HAP-1 (cell line): ENCODE measurements at regions not wholly inside any gene's neighbourhood (a gene's known extent, or its start where the extent isn't known, plus 50 kb on each side); places are given as distances from the start of the nearest gene placed in this dataset.

Experiments used
- DNase-seq, 2 experiments: peaks; one replicate each; pipeline ENCODE4 v3.0.0-alpha.2; 2016 to 2020; ENCODE audit warnings: low spot score in 2 of 2
- H3K27me3 ChIP-seq: fragments of 250-450 bp; sonication (Bioruptor Pico); 2 replicates; pipeline ENCODE4 v1.5.1; 2020; ENCODE audit warnings: low read depth, mild to moderate bottlenecking, moderate library complexity
- H3K36me3 ChIP-seq: fragments of 250-450 bp; sonication (Bioruptor Pico); replicated peaks from 2 replicates; pipeline ENCODE4 v1.5.1; 2020; ENCODE audit warnings: mild to moderate bottlenecking
- H3K4me1 ChIP-seq: fragments of 250-450 bp; sonication (Bioruptor Pico); 2 replicates; pipeline ENCODE4 v1.5.1; 2020; ENCODE audit warnings: mild to moderate bottlenecking
- H3K4me3 ChIP-seq: fragments of 250-450 bp; sonication (Bioruptor Pico); 2 replicates; pipeline ENCODE4 v1.5.1; 2020; ENCODE audit warnings: mild to moderate bottlenecking, moderate library complexity
- H3K9me3 ChIP-seq: fragments of 250-450 bp; sonication (Bioruptor Pico); 2 replicates; pipeline ENCODE4 v1.5.1; 2020; ENCODE audit warnings: mild to moderate bottlenecking, moderate library complexity
- in situ Hi-C: fragments of 300-500 bp; cut with MboI; formaldehyde crosslinking; loops from 3 replicates; pipeline ENCODE4 v1.14.3; 2020; ENCODE audit warnings: low sequenced_read_pairs, inconsistent platforms, mixed read lengths

GRCh38 chr6:67336014-67336413, 1299.1 kb upstream of the ADGRB3 start:
- Histone ChIP-seq H3K36me3 (no peaks in the 10 kb centered on the region), H3K9me3 (no peaks in the 10 kb centered on the region), H3K4me3 (no peak overlapping the region), H3K27me3 (no peaks in the 10 kb centered on the region), H3K4me1 (no peaks in the 10 kb centered on the region)
- in situ Hi-C loops = no loop called here
- no peak for DNase-seq

- in situ Hi-C loops = no loop called here
- no peaks in the 10 kb centered on the region for H3K9me3 ChIP-seq
- H3K36me3 ChIP-seq = no peaks in the 10 kb centered on the region
- no peaks in the 10 kb centered on the region for H3K4me1 ChIP-seq
- H3K27me3 ChIP-seq = no peaks in the 10 kb centered on the region
- no peak for DNase-seq
- H3K4me3 ChIP-seq = no peak overlapping the region
Observed at GRCh38 chr6:67331304-67331703, 1303.8 kb upstream of the ADGRB3 start.

- Histone ChIP-seq H3K4me3 (no peak overlapping the region), H3K4me1 (no peaks in the 10 kb centered on the region), H3K36me3 (no peaks in the 10 kb centered on the region), H3K27me3 (no peaks in the 10 kb centered on the region), H3K9me3 (no peaks in the 10 kb centered on the region)
- in situ Hi-C loops = no loop called here
- no peak for DNase-seq
Observed at GRCh38 chr6:67328269-67328668, 1306.8 kb upstream of the ADGRB3 start.

GRCh38 chr6:67300430-67301040, 1334.5 kb upstream of the ADGRB3 start:
- H3K36me3 ChIP-seq = no peaks in the 10 kb centered on the region
- no peak for DNase-seq
- in situ Hi-C loops = no loop called here
- no peaks in the 10 kb centered on the region for H3K4me1 ChIP-seq
- no peak overlapping the region for H3K4me3 ChIP-seq
- no peaks in the 10 kb centered on the region for H3K27me3 ChIP-seq
- H3K9me3 ChIP-seq = no peaks in the 10 kb centered on the region

DNA sequence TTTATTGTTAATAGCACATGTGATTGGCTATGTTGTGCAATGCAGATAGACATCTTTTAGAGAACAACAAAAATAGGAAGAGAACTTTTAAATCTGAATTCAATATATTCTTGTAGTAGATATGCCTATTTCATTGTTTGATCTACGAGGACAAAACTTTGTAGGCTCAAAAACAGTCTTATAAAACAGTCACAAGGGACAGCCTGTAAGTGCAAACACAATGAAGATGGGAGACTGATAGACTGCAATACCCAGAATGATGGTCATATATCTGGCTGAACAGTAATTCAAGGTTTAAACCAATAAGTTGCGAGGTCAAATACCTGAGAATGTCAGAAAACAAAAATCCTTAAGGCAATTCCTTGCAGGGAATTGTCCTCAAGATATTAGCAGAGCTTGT, 1342.9 kb upstream of the ADGRB3 start:
- in situ Hi-C loops = no loop called here
- Histone ChIP-seq H3K4me1 (no peaks in the 10 kb centered on the region), H3K4me3 (no peak overlapping the region), H3K27me3 (no peaks in the 10 kb centered on the region), H3K36me3 (no peaks in the 10 kb centered on the region), H3K9me3 (no peaks in the 10 kb centered on the region)
- DNase-seq = no peak

- H3K9me3 ChIP-seq = no peaks in the 10 kb centered on the region
- no peak for DNase-seq
- no peak overlapping the region for H3K4me3 ChIP-seq
- in situ Hi-C loops = no loop called here
- no peaks in the 10 kb centered on the region for H3K36me3 ChIP-seq
- H3K27me3 ChIP-seq = no peaks in the 10 kb centered on the region
- peaks cover 3% of the 10 kb centered on the region; the same call in 1 of the 2 replicates for H3K4me1 ChIP-seq
Observed at GRCh38 chr6:67287566-67287965, 1347.5 kb upstream of the ADGRB3 start.

DNA sequence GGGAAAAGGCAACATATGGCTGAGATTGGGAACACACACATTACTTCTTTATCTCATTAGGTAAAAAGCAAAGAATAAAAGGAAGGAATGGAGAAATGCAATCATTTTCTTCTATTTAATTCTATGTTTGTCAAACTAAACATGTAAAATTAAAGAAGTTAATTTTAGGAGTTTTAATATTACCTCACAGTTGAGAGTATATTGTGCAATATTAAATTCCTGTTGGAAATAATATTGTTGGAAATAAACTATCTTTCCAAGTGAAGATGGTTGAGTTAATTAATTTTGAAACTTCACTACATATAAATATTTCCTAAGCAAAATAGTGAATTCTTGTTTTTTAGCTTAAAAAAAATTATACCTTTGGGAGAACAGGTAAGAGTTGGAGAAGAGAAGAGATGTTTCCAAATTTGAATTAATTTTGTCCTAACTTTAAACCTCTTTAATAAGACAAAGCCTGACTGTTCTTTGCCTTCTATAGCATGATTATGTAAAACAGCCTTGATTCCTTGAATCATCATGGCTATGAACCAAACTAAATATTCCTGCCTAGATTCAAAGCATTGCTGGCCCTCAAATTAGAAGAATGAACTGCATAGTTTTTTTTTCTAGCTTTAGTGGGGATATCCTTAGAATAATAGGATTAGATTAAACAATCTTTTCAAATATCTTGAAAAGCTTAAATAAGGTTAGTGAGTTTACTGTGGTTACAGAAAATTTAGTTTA, 1349.1 kb upstream of the ADGRB3 start:
- H3K4me3 ChIP-seq = no peak overlapping the region
- no peaks in the 10 kb centered on the region for H3K36me3 ChIP-seq
- in situ Hi-C loops = no loop called here
- no peak for DNase-seq
- no peaks in the 10 kb centered on the region for H3K27me3 ChIP-seq
- no peaks in the 10 kb centered on the region for H3K9me3 ChIP-seq
- H3K4me1 ChIP-seq = peaks cover 3% of the 10 kb centered on the region; the same call in 1 of the 2 replicates

DNA sequence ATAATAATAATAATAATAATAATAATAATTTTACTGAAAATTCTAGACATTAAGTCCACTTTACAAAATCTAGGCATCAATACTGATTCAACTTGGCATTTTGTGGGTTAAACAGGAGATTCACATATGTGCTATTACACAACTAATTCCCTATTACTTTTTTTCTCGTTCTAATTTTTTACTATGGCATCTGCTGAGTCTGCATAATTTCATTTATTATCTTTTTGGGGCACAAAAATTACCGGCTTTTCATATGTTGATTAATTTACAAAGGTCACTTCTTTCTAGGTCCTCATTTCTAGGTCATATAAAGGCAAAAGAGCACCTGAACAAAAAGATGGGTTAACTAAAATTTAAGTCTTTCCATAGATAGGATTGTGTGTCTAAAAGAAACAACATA, 1357.8 kb upstream of the ADGRB3 start:
- H3K36me3 ChIP-seq = no peaks in the 10 kb centered on the region
- H3K9me3 ChIP-seq = no peaks in the 10 kb centered on the region
- DNase-seq = no peak
- H3K4me3 ChIP-seq = no peak overlapping the region
- no peaks in the 10 kb centered on the region for H3K4me1 ChIP-seq
- in situ Hi-C loops = no loop called here
- no peaks in the 10 kb centered on the region for H3K27me3 ChIP-seq

- DNase-seq = no peak
- in situ Hi-C loops = no loop called here
Observed at GRCh38 chr6:67265996-67266921, 1368.8 kb upstream of the ADGRB3 start.

DNA sequence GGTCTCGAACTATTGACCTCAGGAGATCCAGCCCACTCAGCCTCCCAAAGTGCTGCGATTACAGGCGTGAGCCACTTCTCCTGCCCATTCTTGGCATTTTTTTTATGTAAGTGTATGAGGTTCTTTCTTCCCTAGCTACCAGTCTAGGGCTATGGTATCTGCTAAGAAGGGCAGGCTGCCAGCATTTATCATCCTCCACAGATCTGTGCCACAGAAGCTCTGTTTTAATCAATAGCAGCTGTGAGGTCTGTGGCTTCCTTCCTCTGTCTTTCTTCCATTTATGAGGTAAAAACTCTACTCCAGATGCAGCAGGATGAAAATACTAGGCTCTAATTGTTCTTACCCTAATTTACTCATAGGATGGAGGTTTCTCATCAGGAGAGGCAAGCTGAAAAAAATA, 1382.4 kb upstream of the ADGRB3 start:
- in situ Hi-C loops = no loop called here
- no peaks in the 10 kb centered on the region for H3K36me3 ChIP-seq
- no peak overlapping the region for H3K4me3 ChIP-seq
- no peaks in the 10 kb centered on the region for H3K27me3 ChIP-seq
- DNase-seq = no peak
- no peaks in the 10 kb centered on the region for H3K4me1 ChIP-seq
- H3K9me3 ChIP-seq = no peaks in the 10 kb centered on the region

More at GRCh38 chr6:67265996-67266921, 1368.8 kb upstream of the ADGRB3 start:
- Histone ChIP-seq H3K9me3 (peaks cover 2% of the 10 kb centered on the region; the same call in 1 of the 2 replicates), H3K36me3 (no peaks in the 10 kb centered on the region), H3K4me3 (no peak overlapping the region), H3K4me1 (no peaks in the 10 kb centered on the region), H3K27me3 (no peaks in the 10 kb centered on the region)

DNA sequence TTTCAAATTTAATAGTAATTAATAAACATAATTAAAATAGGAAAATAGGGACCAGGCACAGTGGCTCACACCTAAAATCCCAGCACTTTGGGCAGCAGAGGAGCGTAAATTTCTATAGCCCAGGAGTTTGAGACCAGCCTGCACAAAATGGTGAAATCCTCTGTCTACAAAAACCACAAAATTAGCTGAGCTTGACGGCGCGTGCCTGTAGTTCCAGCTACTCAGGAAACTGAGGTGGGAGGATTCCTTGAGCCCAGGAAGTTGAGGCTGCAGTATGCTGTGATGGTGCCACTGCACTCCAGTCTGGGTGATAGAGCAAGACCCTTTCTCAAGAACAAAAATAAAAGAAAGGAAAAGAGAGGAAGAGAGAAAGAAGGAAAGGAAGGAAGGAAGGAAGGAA, 1387.0 kb upstream of the ADGRB3 start:
- H3K4me1 ChIP-seq = no peaks in the 10 kb centered on the region
- no peak for DNase-seq
- in situ Hi-C loops = no loop called here
- H3K27me3 ChIP-seq = no peaks in the 10 kb centered on the region
- H3K4me3 ChIP-seq = no peak overlapping the region
- H3K36me3 ChIP-seq = no peaks in the 10 kb centered on the region
- H3K9me3 ChIP-seq = no peaks in the 10 kb centered on the region

GRCh38 chr6:67244037-67244436, 1391.0 kb upstream of the ADGRB3 start:
- Histone ChIP-seq H3K36me3 (no peaks in the 10 kb centered on the region), H3K4me3 (no peak overlapping the region), H3K27me3 (no peaks in the 10 kb centered on the region)

GRCh38 chr6:67237277-67237676, 1397.8 kb upstream of the ADGRB3 start:
- Histone ChIP-seq H3K9me3 (no peaks in the 10 kb centered on the region), H3K27me3 (no peaks in the 10 kb centered on the region), H3K36me3 (no peaks in the 10 kb centered on the region), H3K4me3 (no peak overlapping the region), H3K4me1 (no peaks in the 10 kb centered on the region)
- in situ Hi-C loops = no loop called here
- DNase-seq = no peak

More at GRCh38 chr6:67244037-67244436, 1391.0 kb upstream of the ADGRB3 start:
- H3K4me1 ChIP-seq = no peaks in the 10 kb centered on the region
- in situ Hi-C loops = no loop called here
- no peak for DNase-seq
- H3K9me3 ChIP-seq = no peaks in the 10 kb centered on the region

- H3K4me1 ChIP-seq = no peaks in the 10 kb centered on the region
- no peak for DNase-seq
- H3K36me3 ChIP-seq = no peaks in the 10 kb centered on the region
- in situ Hi-C loops = no loop called here
- no peak overlapping the region for H3K4me3 ChIP-seq
- H3K9me3 ChIP-seq = no peaks in the 10 kb centered on the region
- H3K27me3 ChIP-seq = no peaks in the 10 kb centered on the region
Observed at GRCh38 chr6:67231092-67231491, 1404.0 kb upstream of the ADGRB3 start.
